ENCODE measurements at regions not wholly inside any gene's neighbourhood (a gene's known extent, or its start where the extent isn't known, plus 50 kb on each side); places are given as distances from the start of the nearest gene placed in this dataset.
"Not testable (repeated sequence)": the region's sequence is repeated elsewhere in the genome, so short reads cannot be mapped to it uniquely, and the experiment has no call there.

GRCh38 chr6:81531869-81532561 lies 220.5 kb downstream of the TENT5A start:
- no peaks in the 10 kb centered on the region for H3K9me2 ChIP-seq (replicated peaks; ENCODE audit: insufficient read depth)
- H3K4me2 ChIP-seq = no peak overlapping the region
- no peak for DNase-seq (ENCODE audit: low spot score)
- whole genome bisulfite sequencing (ENCODE audit: low lambda C conversion rate, missing lambda C conversion rate) = 37% methylated on average over 3 of the region's 3 CpGs
- peak overlapping the region; percentile 26 for H3K27ac ChIP-seq
- H3K4me3 ChIP-seq = no peak overlapping the region
- no peaks in the 10 kb centered on the region for H3K9me3 ChIP-seq (ENCODE audit: low read depth)
- H3K36me3 ChIP-seq (replicated peaks; ENCODE audit: insufficient read depth, low read depth) = no peaks in the 10 kb centered on the region
- no peak overlapping the region for H2AFZ ChIP-seq
- no peaks in the 10 kb centered on the region for H3K27me3 ChIP-seq
- H3K4me1 ChIP-seq (ENCODE audit: insufficient read depth) = no peaks in the 10 kb centered on the region
- no peaks in the 10 kb centered on the region for H3K79me2 ChIP-seq
- no peaks in the 10 kb centered on the region for H4K20me1 ChIP-seq (ENCODE audit: insufficient read depth, poor library complexity, severe bottlenecking)
- TF ChIP-seq EZH2 (IDR thresholded peaks at IDR 0.05; ENCODE audit: borderline replicate concordance) = no peak
- TF ChIP-seq, protein P1, sequence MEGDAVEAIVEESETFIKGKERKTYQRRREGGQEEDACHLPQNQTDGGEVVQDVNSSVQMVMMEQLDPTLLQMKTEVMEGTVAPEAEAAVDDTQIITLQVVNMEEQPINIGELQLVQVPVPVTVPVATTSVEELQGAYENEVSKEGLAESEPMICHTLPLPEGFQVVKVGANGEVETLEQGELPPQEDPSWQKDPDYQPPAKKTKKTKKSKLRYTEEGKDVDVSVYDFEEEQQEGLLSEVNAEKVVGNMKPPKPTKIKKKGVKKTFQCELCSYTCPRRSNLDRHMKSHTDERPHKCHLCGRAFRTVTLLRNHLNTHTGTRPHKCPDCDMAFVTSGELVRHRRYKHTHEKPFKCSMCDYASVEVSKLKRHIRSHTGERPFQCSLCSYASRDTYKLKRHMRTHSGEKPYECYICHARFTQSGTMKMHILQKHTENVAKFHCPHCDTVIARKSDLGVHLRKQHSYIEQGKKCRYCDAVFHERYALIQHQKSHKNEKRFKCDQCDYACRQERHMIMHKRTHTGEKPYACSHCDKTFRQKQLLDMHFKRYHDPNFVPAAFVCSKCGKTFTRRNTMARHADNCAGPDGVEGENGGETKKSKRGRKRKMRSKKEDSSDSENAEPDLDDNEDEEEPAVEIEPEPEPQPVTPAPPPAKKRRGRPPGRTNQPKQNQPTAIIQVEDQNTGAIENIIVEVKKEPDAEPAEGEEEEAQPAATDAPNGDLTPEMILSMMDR (IDR thresholded peaks at IDR 0.05; ENCODE audit: poor library complexity) = no peak
- no peak for TF ChIP-seq EZH2phosphoT487 (IDR thresholded peaks at IDR 0.05; ENCODE audit: low read depth, severe bottlenecking, unreplicated experiment)

- Histone ChIP-seq H3K4me1 (ENCODE audit: insufficient read depth) (no peaks in the 10 kb centered on the region), H3K79me2 (no peaks in the 10 kb centered on the region), H3K9me2 (replicated peaks; ENCODE audit: insufficient read depth) (no peaks in the 10 kb centered on the region), H3K4me3 (no peak overlapping the region), H3K4me2 (no peak overlapping the region), H2AFZ (no peak overlapping the region), H3K9me3 (ENCODE audit: low read depth) (no peaks in the 10 kb centered on the region), H3K27me3 (no peaks in the 10 kb centered on the region), H3K36me3 (replicated peaks; ENCODE audit: insufficient read depth, low read depth) (no peaks in the 10 kb centered on the region), H3K27ac (no peak overlapping the region), H4K20me1 (ENCODE audit: insufficient read depth, poor library complexity, severe bottlenecking) (no peaks in the 10 kb centered on the region)
- no peak for DNase-seq (ENCODE audit: low spot score)
- WGBS (ENCODE audit: low lambda C conversion rate, missing lambda C conversion rate) = 73% methylated on average over 3 of the region's 3 CpGs
- TF ChIP-seq EZH2 (IDR thresholded peaks at IDR 0.05; ENCODE audit: borderline replicate concordance) = no peak
- no peak for TF ChIP-seq EZH2phosphoT487 (IDR thresholded peaks at IDR 0.05; ENCODE audit: low read depth, severe bottlenecking, unreplicated experiment)
- TF ChIP-seq, protein P1 (IDR thresholded peaks at IDR 0.05; ENCODE audit: poor library complexity) = no peak
Observed at GRCh38 chr6:81517455-81517854, 235.0 kb downstream of the TENT5A start.

GRCh38 chr6:81515562-81516453 lies 236.7 kb downstream of the TENT5A start:
- Histone ChIP-seq H3K4me1 (ENCODE audit: insufficient read depth) (no peaks in the 10 kb centered on the region), H3K79me2 (no peaks in the 10 kb centered on the region), H3K4me2 (no peak overlapping the region), H2AFZ (no peak overlapping the region), H3K9me2 (replicated peaks; ENCODE audit: insufficient read depth) (no peaks in the 10 kb centered on the region), H3K27ac (no peak overlapping the region), H3K9me3 (ENCODE audit: low read depth) (no peaks in the 10 kb centered on the region), H3K36me3 (replicated peaks; ENCODE audit: insufficient read depth, low read depth) (no peaks in the 10 kb centered on the region), H3K4me3 (no peak overlapping the region), H4K20me1 (ENCODE audit: insufficient read depth, poor library complexity, severe bottlenecking) (no peaks in the 10 kb centered on the region), H3K27me3 (no peaks in the 10 kb centered on the region)
- 78% methylated on average over 7 of the region's 7 CpGs for WGBS (ENCODE audit: low lambda C conversion rate, missing lambda C conversion rate)
- TF ChIP-seq EZH2 (IDR thresholded peaks at IDR 0.05; ENCODE audit: borderline replicate concordance) (no peak), EZH2phosphoT487 (IDR thresholded peaks at IDR 0.05; ENCODE audit: low read depth, severe bottlenecking, unreplicated experiment) (no peak)
- TF ChIP-seq, protein P1 (IDR thresholded peaks at IDR 0.05; ENCODE audit: poor library complexity) = no peak
- DNase-seq (ENCODE audit: low spot score) = no peak

GRCh38 chr6:81514195-81514594 lies 238.3 kb downstream of the TENT5A start:
- H2AFZ ChIP-seq; H4K20me1 ChIP-seq (ENCODE audit: insufficient read depth, poor library complexity, severe bottlenecking); H3K27ac ChIP-seq; H3K27me3 ChIP-seq; H3K79me2 ChIP-seq; H3K4me2 ChIP-seq; H3K4me3 ChIP-seq; DNase-seq (ENCODE audit: low spot score); H3K4me1 ChIP-seq (ENCODE audit: insufficient read depth); H3K9me3 ChIP-seq (ENCODE audit: low read depth); H3K9me2 ChIP-seq (replicated peaks; ENCODE audit: insufficient read depth); H3K36me3 ChIP-seq (replicated peaks; ENCODE audit: insufficient read depth, low read depth): not testable (repeated sequence)
- 90% methylated on average over 4 of the region's 4 CpGs for WGBS (ENCODE audit: low lambda C conversion rate, missing lambda C conversion rate)

Data from hepatocyte (in vitro differentiated cells).